GM10248 (cell line): ENCODE measurements at regions not wholly inside any gene's neighbourhood (a gene's known extent, or its start where the extent isn't known, plus 50 kb on each side); places are given as distances from the start of the nearest gene placed in this dataset.

Experiments
- CTCF ChIA-PET: fragments of 300-600 bp; sonication (Branson Sonifier 250); formaldehyde crosslinking; extraction: SDS; loops from one replicate; lab custom pipeline; 2021; ENCODE audit warnings: antibody characterized with exemption; lab: Yijun Ruan, JAX
- POLR2A ChIA-PET: fragments of 350-650 bp; sonication (Branson Sonifier 250); formaldehyde crosslinking; extraction: SDS; loops from one replicate; lab custom pipeline; 2020; ENCODE audit warnings: antibody characterized with exemption; lab: Yijun Ruan, JAX
- DNase-seq: peaks from one replicate; pipeline ENCODE4 v3.0.0; 2012; ENCODE audit errors: extremely low spot score
- CTCF ChIP-seq: IDR thresholded peaks from 2 replicates; pipeline ENCODE4 v1.5.1; 2012; ENCODE audit warnings: mild to moderate bottlenecking, low read depth; ENCODE audit errors: extremely low read depth, missing control alignments, control extremely low read depth

GRCh38 chr14:84877061-84877460 lies 652.9 kb upstream of the FLRT2 start:
- ChIA-PET CTCF (no interaction called here), POLR2A (no interaction called here)
- DNase-seq: no peak
- TF ChIP-seq CTCF: no peak

DNA sequence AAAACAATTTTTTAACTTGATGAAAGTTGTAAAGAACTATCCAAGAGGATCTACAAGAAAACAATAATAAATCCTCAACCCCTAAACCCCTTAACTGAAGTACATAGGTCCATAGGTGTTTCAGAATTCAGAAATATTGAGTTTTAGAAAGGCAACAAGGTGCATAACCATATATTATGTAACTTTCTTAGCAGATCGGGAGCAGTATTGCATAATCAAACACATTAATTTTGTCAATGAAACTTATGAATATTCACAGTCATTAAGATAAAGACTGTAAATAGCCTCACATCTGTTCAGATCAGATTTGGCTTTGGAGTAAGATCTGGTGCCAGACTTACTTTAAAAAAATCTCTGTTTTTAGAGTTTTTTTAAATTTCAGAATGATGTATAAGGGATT lies 647.1 kb upstream of the FLRT2 start:
- no peak for TF ChIP-seq CTCF
- no peak for DNase-seq
- CTCF ChIA-PET: no interaction called here
- POLR2A ChIA-PET: no interaction called here

DNA sequence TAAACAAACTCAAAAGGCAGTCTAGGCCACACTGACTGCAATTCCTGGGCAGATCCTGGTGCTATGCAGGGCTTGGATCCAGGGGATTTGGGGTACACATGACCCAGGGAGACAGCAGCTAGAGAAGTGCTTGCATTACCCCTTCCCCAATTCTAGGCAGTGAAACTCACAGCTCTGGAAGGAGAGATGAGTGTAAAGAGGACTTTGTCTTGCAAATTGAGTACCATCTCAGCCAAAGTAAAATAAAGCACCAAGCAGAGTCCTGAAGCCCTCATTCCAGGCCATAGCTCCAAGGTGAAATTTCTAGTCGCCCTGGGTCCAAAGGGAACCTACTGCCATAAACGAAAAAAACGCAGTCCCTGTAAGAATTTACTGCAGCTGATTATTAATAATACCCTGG lies 644.9 kb upstream of the FLRT2 start:
- ChIA-PET POLR2A (no interaction called here), CTCF (interaction anchor here (0.8 to 1.2 kb wide), 2 partner anchors 15 to 22 kb away, joined by 3 read pairs; no protein-coding TSS in a partner anchor)
- DNase-seq: no peak
- no peak for TF ChIP-seq CTCF

GRCh38 chr14:84891404-84891803 lies 638.5 kb upstream of the FLRT2 start:
- no peak for DNase-seq
- ChIA-PET CTCF (interaction anchor here (1.0 kb wide), 1 partner anchor 15 kb away, joined by 4 read pairs; no protein-coding TSS in a partner anchor), POLR2A (no interaction called here)
- no peak for TF ChIP-seq CTCF

GRCh38 chr14:84894254-84894653 lies 635.7 kb upstream of the FLRT2 start:
- no peak for TF ChIP-seq CTCF
- DNase-seq: no peak
- ChIA-PET POLR2A (no interaction called here), CTCF (interaction anchor here (1.3 kb wide), 1 partner anchor 13 kb away, joined by 3 read pairs; no protein-coding TSS in a partner anchor)

DNA sequence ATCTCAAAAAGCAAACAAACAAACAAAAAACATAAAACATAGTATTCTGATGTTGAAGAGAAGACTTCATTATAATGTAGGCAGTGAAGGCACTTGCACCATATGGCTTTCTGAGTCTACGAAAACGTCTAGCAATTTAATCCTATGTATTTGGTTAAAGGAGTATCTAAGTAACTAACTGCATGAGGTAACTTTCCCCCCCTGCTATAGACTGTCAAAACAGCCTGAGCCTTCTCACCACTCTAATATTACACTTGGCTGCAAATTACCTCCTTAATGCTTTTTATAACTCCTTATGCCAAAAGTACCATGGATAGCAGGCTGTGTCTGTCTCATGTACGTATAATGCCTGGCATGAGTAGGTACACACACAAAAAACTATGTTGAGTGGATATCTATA lies 607.6 kb upstream of the FLRT2 start:
- DNase-seq: no peak
- ChIA-PET POLR2A (no interaction called here), CTCF (no interaction called here)
- TF ChIP-seq CTCF: no peak
